ENCODE measurements at regions not wholly inside any gene's neighbourhood (a gene's known extent, or its start where the extent isn't known, plus 50 kb on each side); places are given as distances from the start of the nearest gene placed in this dataset.

DNA sequence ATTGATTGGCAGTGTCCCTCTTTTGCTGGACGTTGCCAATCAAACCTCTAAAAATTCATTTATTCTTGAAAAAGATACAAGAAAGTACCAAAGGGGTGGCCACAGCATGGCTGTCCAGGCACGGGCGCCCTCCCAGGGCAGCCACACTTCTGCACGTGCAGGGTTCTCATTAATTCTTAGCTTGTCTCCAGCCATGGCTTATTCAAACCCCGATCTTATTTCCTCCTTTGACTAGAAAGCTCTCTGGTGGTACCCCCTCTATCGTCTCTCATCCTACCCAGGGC lies 123.9 kb downstream of the CTTN start:
- TF ChIP-seq CTCF (IDR thresholded peaks at IDR 0.05), result no peak
- no peak for TF ChIP-seq EZH2 (IDR thresholded peaks at IDR 0.05)
- TF ChIP-seq EZH2phosphoT487 (IDR thresholded peaks at IDR 0.05), result no peak

Data from neural progenitor cell (in vitro differentiated cells).